Spleen (tissue), 11 donors: ENCODE measurements at regions not wholly inside any gene's neighbourhood (a gene's known extent, or its start where the extent isn't known, plus 50 kb on each side); places are given as distances from the start of the nearest gene placed in this dataset.
A peak's percentile ranks its signal among the peaks of the same experiment; 100 is the strongest.

Source experiments
- DNase-seq: peaks from one replicate; pipeline ENCODE4 v3.0.0-alpha.2; 2020
- H3K27ac ChIP-seq, 8 donors: fragments of 200-600 bp; sonication (generic) in 7 of 8; 1 replicate in 4 of 8; 2 replicates in 4 of 8; pipeline versions ENCODE4 v1.5.0 to v1.8.0; 2016 to 2021; ENCODE audit warnings: inconsistent platforms in 4 of 8, mild to moderate bottlenecking in 4 of 8, moderate library complexity in 1 of 8
- H3K27me3 ChIP-seq, 7 donors: fragments of 200-600 bp; sonication (generic) in 6 of 7; replicated peaks in 1 of 7; 1 replicate in 4 of 7; 2 replicates in 3 of 7; pipeline versions ENCODE4 v1.5.0 to v1.8.0; 2016 to 2021; ENCODE audit warnings: inconsistent platforms in 3 of 7, mild to moderate bottlenecking in 1 of 7
- H3K36me3 ChIP-seq, 6 donors: fragments of 200-600 bp; sonication (generic) in 5 of 6; 1 replicate in 4 of 6; 2 replicates in 2 of 6; pipeline versions ENCODE4 v1.5.0 to v1.8.0; 2016 to 2021; ENCODE audit warnings: inconsistent platforms in 2 of 6
- H3K4me1 ChIP-seq, 6 donors: fragments of 200-600 bp; sonication (generic) in 5 of 6; 1 replicate in 3 of 6; 2 replicates in 3 of 6; pipeline versions ENCODE4 v1.5.0 to v1.8.0; 2016 to 2021; ENCODE audit warnings: inconsistent platforms in 3 of 6
- H3K4me3 ChIP-seq, 8 donors: fragments of 200-600 bp; sonication (generic) in 7 of 8; 1 replicate in 4 of 8; 2 replicates in 4 of 8; pipeline versions ENCODE4 v1.5.0 to v1.8.0; 2016 to 2021; ENCODE audit warnings: inconsistent platforms in 4 of 8, mild to moderate bottlenecking in 4 of 8, moderate library complexity in 2 of 8
- H3K9me3 ChIP-seq, 8 donors: fragments of 200-600 bp; sonication (generic) in 7 of 8; 1 replicate in 4 of 8; 2 replicates in 4 of 8; pipeline versions ENCODE4 v1.5.0 to v1.8.0; 2016 to 2021; ENCODE audit warnings: inconsistent platforms in 4 of 8
- POLR2A ChIP-seq, 3 donors: fragments of 450-650 bp; IDR thresholded peaks; one replicate each; pipeline ENCODE4 v1.5.1; 2017; ENCODE audit warnings: antibody characterized with exemption in 3 of 3, mild to moderate bottlenecking in 1 of 3
- POLR2AphosphoS5 ChIP-seq, 3 donors: sonication (generic); formaldehyde crosslinking; IDR thresholded peaks; one replicate each; pipeline ENCODE4 v1.5.1; 2017; ENCODE audit warnings: antibody characterized with exemption in 3 of 3
- WGBS, 5 donors: extraction: QIAGEN DNeasy Blood & Tissue Kit in 3 of 5; methylation state at CpG; one replicate each; pipeline versions ENCODE4 v1.1.5 to v1.1.7; 2013 to 2018; 5-methylcytosine and 5-hydroxymethylcytosine counted together
- intact Hi-C: fragments of 100-400 bp; cut with DNase I; formaldehyde crosslinking; loops from one replicate; pipeline ENCODE4 v1.15.0; 2023; ENCODE audit warnings: low total_unique reads
- TF ChIP-seq, protein P1 (sequence below), 11 experiments: fragments of 200-600 bp in 7 of 11; fragments of 450-650 bp in 4 of 11; sonication (generic) in 4 of 11; IDR thresholded peaks in 8 of 11; conservative IDR thresholded peaks in 3 of 11; 1 replicate in 7 of 11; 2 replicates in 4 of 11; pipeline versions ENCODE4 v1.4.0 to v1.8.0; 2016 to 2021; ENCODE audit warnings: antibody characterized with exemption in 11 of 11, inconsistent platforms in 4 of 11, mild to moderate bottlenecking in 1 of 11
- donor health status: healthy with polysubstance abuse.
- donor health status: DM: no; HTN: no; CAD: no; lungs with moderate emphysema.
- donor health status: DM: no; HTN: no; CAD: no.
- donor health status: Bipolar disorder and iron deficiency.
- donor health status: healthy.
- donor health status: DM: no; HTN: no; CAD: no.
- donor health status: DM: yes; HTN: yes; CAD: no.

DNA sequence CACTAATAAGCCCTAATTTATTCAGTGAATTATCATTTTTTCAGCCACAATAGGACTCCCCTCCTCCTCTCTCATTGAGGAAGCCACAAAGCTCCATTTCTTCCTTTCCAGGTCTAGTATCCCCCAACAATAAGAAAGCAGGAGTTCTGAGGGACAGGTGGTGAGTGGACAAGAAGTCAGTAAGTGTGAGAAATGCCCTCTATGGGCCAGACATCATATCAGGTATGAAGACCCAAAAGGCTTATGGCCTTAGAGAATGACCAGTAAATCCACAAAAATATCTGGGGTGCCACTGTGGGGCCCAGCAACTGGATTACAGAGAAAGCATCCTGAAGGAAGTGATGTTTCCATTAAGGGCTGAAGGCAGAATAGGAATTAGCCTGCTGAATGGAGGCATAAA lies 175.7 kb downstream of the TRIM33 start:
- no peaks in the 10 kb centered on the region for H3K36me3 ChIP-seq
- DNase-seq, result no peak
- TF ChIP-seq POLR2AphosphoS5 (IDR thresholded peaks at IDR 0.05), result no peak
- no peak for TF ChIP-seq POLR2A (IDR thresholded peaks at IDR 0.05)
- TF ChIP-seq, protein P1, sequence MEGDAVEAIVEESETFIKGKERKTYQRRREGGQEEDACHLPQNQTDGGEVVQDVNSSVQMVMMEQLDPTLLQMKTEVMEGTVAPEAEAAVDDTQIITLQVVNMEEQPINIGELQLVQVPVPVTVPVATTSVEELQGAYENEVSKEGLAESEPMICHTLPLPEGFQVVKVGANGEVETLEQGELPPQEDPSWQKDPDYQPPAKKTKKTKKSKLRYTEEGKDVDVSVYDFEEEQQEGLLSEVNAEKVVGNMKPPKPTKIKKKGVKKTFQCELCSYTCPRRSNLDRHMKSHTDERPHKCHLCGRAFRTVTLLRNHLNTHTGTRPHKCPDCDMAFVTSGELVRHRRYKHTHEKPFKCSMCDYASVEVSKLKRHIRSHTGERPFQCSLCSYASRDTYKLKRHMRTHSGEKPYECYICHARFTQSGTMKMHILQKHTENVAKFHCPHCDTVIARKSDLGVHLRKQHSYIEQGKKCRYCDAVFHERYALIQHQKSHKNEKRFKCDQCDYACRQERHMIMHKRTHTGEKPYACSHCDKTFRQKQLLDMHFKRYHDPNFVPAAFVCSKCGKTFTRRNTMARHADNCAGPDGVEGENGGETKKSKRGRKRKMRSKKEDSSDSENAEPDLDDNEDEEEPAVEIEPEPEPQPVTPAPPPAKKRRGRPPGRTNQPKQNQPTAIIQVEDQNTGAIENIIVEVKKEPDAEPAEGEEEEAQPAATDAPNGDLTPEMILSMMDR (IDR thresholded peaks at IDR 0.05 in 8 of 11, conservative IDR thresholded peaks at IDR 0.05 in 3 of 11), result no peak
- intact Hi-C loops, result no loop called here
- no peak overlapping the region for H3K4me3 ChIP-seq
- H3K4me1 ChIP-seq, result peaks cover 0 to 43% (median 0%) of the 10 kb centered on the region in 6 donors
- H3K9me3 ChIP-seq, result no peaks in the 10 kb centered on the region
- no peak overlapping the region for H3K27ac ChIP-seq
- H3K27me3 ChIP-seq, result no peaks in the 10 kb centered on the region

DNA sequence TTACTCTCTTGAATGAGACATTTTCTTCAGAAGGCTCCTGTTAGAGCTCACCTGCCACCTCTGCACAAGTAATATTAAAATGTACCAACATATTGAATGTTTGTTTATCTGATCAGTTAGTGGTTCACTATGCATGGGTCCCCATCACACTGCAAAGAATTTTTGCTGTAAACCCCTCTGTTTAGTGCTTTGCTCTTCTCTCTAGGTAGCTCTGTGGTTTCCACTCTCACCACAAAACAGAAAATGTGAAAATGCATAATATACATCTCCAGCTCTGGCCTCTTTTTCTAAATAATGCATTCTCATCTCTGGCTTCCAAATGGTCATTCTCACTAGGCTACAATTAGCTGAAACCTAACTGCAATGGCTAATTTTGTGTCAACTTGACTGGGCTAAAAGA lies 176.7 kb downstream of the TRIM33 start:
- intact Hi-C loops, result no loop called here
- TF ChIP-seq POLR2A (IDR thresholded peaks at IDR 0.05), result no peak
- Histone ChIP-seq H3K4me1 (peaks cover 0 to 38% (median 0%) of the 10 kb centered on the region in 6 donors), H3K27ac (peak overlapping the region in 4 of 8 donors; percentile 12 to 68 (median 39)), H3K36me3 (no peaks in the 10 kb centered on the region), H3K9me3 (no peaks in the 10 kb centered on the region), H3K27me3 (no peaks in the 10 kb centered on the region), H3K4me3 (no peak overlapping the region)
- no peak for DNase-seq

DNA sequence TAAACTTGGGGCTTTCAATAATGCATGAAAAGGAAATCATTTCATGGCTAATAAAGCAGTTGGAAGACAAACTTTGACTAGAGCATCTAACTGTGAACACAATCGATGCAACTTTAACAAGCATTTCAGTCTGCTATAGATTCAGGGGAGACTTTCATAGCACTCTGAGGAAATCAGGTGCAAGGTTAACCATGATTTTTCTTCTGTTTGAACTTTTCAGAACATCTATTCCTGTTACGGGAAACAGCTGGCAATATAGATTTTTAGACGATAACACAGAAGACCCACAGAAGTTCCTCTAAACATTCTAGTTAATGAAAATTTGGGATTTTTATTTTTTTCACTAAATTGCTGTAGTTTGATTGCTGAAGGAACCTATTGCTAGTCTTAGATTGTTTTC lies 177.3 kb downstream of the TRIM33 start:
- no peaks in the 10 kb centered on the region for H3K36me3 ChIP-seq
- peaks cover 0 to 37% (median 0%) of the 10 kb centered on the region in 6 donors for H3K4me1 ChIP-seq
- TF ChIP-seq POLR2A (IDR thresholded peaks at IDR 0.05) (no peak), POLR2AphosphoS5 (IDR thresholded peaks at IDR 0.05) (no peak)
- TF ChIP-seq, protein P1 (IDR thresholded peaks at IDR 0.05 in 8 of 11, conservative IDR thresholded peaks at IDR 0.05 in 3 of 11), result no peak
- no peaks in the 10 kb centered on the region for H3K9me3 ChIP-seq
- no peak for DNase-seq
- intact Hi-C loops, result no loop called here
- H3K27me3 ChIP-seq, result peaks cover 0 to 2% (median 0%) of the 10 kb centered on the region in 7 donors
- H3K27ac ChIP-seq, result peak overlapping the region in 4 of 8 donors; percentile 12 to 68 (median 36)
- H3K4me3 ChIP-seq, result no peak overlapping the region
- WGBS, 5 donors, result 18 to 48% (median 30%) methylated on average over 3 of the region's 3 CpGs

DNA sequence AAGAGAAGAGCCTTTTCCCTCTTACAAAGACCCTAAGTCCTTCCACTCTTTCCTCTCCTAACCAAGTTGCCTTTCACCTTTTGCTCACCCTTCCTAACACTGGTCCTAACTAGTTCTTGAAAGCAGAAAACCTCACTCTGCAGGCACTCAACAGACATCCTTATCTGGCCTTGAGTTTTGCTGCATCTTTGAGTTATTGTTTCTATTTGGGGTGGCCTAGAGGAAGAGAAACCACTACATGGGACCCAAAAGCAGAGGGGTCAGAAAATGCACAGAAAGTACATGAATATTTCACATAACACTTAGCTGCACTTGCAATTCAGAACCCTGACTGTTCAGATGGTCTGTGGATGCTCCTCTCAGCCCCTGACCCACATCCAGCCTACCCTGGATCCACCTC lies 178.3 kb upstream of the SYT6 start:
- H3K27ac ChIP-seq, result peak overlapping the region in 3 of 8 donors; percentile 9 to 68 (median 17)
- no peak overlapping the region for H3K4me3 ChIP-seq
- H3K27me3 ChIP-seq, result peaks cover 0 to 5% (median 0%) of the 10 kb centered on the region in 7 donors
- intact Hi-C loops, result no loop called here
- TF ChIP-seq, protein P1 (IDR thresholded peaks at IDR 0.05 in 8 of 11, conservative IDR thresholded peaks at IDR 0.05 in 3 of 11), result no peak
- TF ChIP-seq POLR2A (IDR thresholded peaks at IDR 0.05) (no peak), POLR2AphosphoS5 (IDR thresholded peaks at IDR 0.05) (no peak)
- no peak for DNase-seq
- peaks cover 0 to 37% (median 0%) of the 10 kb centered on the region in 6 donors for H3K4me1 ChIP-seq
- H3K9me3 ChIP-seq, result no peaks in the 10 kb centered on the region
- H3K36me3 ChIP-seq, result no peaks in the 10 kb centered on the region

DNA sequence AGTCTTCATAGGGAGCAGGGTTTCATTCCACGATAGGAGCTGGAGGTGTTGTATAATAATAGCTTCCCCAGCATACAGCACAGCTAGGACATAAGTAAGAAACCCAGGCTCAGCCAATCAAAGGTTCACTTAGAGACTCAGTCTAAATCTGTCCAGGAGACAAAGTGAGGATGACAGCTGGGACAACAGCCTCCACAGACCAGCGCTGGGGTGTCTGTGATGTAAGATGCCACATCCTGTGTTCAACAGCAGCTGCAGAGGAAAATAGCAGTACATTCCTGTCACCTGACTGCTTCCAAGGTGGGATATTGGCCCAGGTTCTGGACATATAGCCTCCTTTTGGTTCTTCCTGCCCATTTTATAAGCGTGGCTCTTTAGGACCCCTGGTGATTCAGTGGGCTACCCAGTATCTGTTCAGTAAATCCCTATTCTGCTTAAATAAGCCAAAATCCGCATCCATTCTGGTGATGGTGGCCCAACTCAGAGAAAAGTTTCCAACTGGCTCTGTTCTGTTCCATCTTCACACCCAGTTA lies 176.8 kb upstream of the SYT6 start:
- H3K27me3 ChIP-seq, result peaks cover 0 to 5% (median 0%) of the 10 kb centered on the region in 7 donors
- no peaks in the 10 kb centered on the region for H3K9me3 ChIP-seq
- DNase-seq, result no peak
- WGBS, 5 donors, result 57 to 64% (median 62%) methylated on average over 4 of the region's 4 CpGs
- peak overlapping the region in 3 of 8 donors; percentile 27 to 61 (median 30) for H3K27ac ChIP-seq
- intact Hi-C loops, result no loop called here
- no peaks in the 10 kb centered on the region for H3K36me3 ChIP-seq
- no peak overlapping the region for H3K4me3 ChIP-seq
- TF ChIP-seq POLR2A (IDR thresholded peaks at IDR 0.05), result no peak
- TF ChIP-seq, protein P1 (IDR thresholded peaks at IDR 0.05 in 8 of 11, conservative IDR thresholded peaks at IDR 0.05 in 3 of 11), result no peak
- no peak for TF ChIP-seq POLR2AphosphoS5 (IDR thresholded peaks at IDR 0.05)
- H3K4me1 ChIP-seq, result peaks cover 0 to 37% (median 0%) of the 10 kb centered on the region in 6 donors
